Right hindlimb (tissue), 1 donor: ENCODE measurements at regions not wholly inside any gene's neighbourhood (a gene's known extent, or its start where the extent isn't known, plus 50 kb on each side); places are given as distances from the start of the nearest gene placed in this dataset.

Source experiments
- DNase-seq: peaks from one replicate; pipeline ENCODE4 v3.0.0-alpha.2; 2018

DNA sequence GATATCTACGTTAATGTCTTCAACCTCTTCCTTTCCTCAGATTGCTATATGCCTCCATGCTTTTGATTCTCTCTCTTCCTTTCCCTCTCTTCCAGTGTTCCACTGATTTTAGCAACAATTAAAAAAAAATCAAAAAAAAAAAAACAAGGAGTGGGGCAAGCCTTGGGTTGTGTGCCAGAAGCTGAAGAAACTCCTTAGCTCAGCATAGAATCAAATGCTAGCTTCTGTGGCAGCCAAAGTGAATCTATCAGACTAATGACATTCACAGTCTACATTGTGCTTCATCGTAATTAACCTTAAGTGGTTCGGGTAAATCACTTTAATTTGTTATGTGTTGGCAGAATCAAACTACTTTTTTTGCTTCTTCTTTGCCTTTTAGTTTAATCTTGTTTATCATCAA, 237.3 kb downstream of the TMEM167A start:
- no peak for DNase-seq

DNA sequence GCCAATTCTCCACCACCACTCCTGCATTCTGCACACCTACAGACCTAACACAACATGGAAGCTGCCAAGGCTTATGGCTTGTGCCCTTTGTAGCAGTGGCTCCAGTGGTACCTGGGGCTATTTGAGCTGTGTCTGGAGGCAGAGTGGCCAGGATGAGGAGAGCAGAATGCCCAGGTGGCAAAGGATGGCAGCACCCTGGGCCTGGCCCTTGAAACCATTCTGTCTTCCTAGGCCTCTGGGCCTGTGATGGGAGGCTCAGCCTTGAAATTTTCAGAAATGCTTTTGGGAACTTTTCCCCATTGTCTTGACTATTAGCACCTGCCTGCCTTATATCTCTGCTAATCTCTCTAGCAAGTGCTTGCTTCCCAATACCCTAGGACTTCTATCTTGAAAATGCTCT, 241.7 kb downstream of the TMEM167A start:
- DNase-seq: no peak

DNA sequence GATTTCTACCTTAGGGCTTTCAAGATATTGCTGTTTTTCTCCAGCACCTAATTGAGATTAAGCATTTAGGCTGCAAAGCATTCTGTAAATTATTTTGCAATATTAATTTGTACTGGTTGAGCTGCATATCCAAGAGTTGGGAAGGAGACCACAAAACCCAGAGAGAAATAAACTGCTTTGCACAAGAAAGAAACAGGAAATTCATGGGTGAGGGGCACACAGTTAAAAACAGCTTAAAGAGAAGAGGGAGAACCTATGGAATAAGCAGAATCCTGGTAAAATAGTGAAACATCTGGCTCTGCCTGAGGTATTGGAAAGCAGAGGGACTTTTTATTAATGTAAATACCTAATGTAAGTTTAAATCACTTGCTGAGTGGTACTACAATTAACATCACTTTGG, 243.0 kb downstream of the TMEM167A start:
- no peak for DNase-seq

DNA sequence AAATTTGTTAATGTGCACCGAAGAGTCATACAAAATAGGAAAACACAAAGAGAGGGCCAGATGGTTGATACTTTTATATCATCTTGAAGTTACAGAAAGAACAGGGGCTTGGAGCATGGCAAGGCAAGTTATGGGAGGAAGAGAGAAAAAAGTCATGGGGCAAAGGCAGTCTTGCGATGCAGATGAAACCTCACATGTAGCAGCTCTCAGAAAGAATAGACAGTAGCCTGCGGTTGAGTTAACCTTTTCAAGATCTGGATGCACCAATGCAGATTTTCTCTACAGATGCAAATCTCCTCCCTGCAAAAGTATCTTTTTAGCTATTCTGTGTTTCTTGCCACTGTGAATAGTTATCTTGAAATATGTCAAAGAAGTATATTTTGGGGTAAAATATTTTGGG, 243.9 kb downstream of the TMEM167A start:
- DNase-seq: no peak

DNA sequence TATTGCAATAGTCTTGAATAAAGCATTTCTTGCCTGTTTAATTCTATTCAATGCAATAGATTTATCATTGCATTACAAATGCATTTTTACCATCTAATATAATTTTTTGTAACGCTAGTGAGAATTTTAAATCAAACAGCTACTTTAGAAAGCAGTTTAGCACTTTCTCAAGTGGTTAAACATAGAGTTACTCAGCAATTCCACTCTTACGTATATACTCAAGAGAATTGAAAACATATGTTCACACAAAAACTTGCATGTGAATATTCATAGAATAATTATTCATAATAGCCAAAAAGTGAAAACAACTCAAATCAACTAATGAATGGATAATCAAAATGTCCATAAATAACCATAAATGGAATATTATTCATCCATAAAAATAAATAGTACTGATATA, 244.7 kb downstream of the TMEM167A start:
- no peak for DNase-seq

DNA sequence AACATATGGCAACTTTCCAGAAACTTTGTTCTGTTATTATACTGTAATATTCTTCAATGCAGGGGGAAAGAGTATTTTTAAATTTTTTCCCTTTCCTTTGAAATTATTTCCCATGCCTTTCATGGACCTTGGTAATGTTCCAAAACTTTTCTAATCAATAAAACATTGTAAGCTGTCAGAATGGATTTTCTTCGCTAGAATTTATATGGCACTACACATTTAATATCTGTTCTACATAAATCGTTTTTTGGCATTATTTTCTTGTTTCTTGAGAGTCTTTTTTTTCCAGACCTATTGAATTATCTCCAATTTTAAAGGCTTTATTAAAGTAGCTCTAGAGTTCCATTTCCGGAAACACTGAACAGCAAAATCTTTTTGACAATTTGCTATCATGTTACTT, 249.0 kb downstream of the TMEM167A start:
- no peak for DNase-seq

DNA sequence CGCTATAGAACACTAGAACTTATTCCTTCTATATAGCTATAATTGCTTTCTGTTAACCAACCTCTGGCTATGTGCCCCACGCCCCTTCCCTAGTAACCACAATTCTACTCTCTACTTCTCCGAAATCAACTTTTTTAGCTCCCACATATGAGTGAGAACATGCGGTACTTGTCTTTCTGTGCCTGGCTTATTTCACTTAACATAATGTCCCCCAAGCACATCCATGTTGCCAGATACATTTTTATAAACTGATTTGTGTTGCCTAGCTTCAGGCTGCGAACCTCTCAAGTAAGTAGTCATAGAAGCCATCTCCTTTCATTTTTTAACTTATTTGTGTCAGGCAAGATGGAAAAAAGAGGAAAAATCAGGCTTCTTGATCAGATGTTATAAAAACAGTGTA, 249.5 kb downstream of the TMEM167A start:
- no peak for DNase-seq

DNA sequence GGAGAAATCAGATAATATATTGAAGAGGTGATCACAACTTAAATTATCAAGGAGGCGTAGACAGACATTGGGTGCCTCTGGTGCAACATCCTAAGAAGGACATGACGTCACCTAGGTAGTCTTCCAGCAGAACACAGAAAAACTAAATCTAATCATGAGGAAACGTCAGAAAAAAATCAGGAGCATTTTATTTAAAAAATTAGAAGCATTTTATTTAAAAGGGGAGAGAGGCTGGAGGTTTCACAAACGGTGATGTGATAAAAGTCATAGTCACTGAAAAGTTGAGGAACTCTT, 254.6 kb downstream of the TMEM167A start:
- DNase-seq: no peak

DNA sequence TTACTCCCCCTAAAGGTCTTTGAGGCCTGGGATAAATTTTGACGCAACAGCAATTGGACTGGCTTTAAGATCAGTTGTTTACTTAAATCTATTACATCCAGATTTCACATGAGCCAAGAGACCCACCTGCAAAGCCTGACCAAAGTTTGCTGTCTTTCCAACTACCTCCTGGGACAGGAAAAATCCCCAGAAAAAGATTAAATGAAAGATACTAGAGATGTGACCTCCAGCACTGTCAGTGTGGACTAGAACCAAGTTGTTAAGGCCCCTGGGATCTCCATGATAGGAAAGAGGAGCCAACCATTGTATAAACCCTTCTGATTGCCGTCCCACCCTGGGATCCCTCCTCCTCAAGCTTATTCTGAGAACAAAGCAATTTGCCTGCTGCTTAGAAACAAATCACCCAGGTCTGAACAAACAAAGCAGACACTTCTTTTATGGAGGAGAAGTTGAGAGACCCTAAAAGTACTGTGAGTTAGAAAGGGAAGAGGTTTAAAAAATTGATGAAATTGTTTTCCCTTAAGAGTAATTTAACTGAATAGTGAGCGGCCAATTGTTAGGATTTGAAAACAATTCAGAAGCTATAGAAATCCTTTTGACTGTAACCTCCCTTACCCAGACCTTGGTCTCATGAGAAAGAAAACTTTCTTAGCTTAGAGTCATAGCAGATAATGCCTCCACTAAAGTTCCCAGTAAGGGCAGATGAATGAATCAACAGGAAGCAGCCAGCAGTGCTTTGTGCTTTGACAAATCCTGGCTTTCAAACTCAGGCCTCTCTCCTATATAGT, 255.2 kb downstream of the TMEM167A start:
- peak; percentile 72 for DNase-seq

DNA sequence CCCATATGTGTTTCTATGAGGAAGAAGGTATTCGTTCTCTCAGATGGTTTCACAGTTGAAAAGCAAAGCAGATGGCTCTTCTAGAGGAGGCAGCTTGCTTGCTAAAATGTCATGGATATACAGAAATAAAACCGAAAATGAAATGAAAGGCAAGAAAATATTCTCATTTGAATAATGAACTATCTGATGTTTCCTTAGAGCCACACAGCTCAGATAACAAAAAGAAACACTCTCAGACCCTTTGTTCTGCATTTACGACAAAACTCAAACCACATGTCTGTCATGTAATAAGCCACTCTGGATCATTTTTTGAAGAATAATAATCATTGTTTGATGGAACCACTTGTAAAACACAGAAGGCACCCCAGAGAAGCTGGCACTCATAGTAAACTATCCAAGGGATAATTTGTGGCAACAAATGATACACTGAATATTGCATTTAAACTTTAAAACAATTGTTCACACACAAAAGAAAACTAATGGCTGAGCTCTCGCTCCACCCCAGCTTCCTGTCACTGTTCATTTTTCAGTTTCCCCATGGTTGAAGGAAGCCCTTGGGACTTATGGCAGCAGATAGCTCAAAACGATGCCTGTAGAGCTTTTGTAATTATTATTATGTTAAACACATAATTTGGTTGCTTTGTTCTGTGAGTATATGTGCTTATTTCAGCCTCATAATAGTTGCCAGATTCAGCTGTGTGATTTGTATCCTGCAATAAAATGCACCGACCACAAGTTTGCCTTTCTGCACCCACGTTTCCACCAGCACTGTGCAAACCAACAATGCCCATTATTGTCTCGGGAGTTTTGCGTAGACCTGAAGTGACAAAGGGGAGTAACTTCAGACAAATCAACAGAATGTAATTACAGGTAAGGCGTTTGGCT, 256.0 kb downstream of the TMEM167A start:
- DNase-seq: no peak

DNA sequence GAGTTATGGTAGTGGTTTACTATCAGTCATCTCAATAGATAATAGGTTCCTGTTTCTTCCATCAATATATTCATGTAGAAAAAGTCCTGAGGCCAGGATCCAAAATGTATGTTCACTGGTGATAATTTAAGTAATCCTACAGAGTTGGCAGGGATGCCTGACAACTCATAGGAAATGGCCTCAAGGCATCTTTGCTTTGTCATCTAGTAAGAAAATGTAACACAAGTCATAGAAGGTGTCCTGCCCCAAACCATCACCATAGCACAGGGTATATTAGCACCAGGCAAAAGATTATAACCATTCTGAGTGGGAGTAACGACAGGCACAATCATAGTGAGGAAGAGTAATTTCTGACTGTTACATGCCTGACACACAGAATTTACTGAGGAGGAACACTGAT, 257.0 kb downstream of the TMEM167A start:
- no peak for DNase-seq

DNA sequence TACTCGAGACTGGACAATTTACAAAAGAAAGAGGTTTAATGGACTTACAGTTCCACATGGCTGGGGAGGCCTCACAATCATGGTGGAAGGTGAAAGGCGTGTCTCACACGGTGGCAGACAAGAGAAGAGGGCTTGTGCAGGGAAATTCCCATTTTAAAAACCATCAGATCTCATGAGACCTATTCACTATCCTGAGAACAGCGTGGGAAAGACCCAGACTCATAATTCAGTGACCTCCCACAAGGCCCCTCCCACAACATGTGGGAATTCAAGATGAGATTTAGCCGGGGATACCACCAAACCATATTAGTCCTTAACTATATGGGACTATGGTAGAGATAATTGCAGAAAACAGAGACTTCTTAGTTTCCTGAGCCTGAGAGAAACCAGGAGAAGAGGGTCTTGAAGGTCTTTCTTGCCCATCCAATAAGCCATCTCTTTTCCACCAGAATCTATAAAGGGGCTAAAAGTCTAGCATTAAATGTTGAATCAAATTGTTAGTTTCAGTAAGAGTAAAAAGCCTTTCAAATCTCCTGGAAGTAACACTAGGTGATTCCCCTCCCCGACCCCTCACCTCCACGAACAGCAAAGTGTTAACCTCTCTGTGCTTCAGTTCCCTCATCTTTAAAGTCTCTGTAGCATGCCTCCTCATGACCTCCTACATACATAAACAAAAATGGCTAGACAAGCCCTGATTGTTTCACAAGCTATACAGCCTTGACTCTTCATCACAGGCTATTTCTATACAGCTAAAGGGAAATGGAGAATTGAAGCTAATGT, 259.1 kb downstream of the TMEM167A start:
- no peak for DNase-seq

DNA sequence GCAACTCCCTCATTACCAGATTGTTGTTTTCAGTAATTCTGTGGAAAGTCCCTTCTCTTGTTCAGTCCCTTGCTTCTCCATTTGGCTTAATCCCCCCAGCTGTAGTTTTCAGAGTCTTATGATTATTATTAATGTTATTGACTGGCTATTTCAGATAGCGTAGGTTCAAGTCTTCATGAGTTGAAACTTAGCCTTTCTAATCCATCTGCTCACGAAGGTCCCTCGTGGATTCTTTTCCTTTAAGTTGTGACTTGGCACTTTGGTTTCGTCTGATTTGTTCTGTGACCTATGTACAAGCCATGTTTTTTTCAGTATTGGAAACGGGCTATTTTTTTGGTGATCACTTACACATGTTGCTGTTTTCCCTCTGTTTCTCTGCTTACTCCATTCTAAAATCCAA, 260.3 kb downstream of the TMEM167A start:
- no peak for DNase-seq

DNA sequence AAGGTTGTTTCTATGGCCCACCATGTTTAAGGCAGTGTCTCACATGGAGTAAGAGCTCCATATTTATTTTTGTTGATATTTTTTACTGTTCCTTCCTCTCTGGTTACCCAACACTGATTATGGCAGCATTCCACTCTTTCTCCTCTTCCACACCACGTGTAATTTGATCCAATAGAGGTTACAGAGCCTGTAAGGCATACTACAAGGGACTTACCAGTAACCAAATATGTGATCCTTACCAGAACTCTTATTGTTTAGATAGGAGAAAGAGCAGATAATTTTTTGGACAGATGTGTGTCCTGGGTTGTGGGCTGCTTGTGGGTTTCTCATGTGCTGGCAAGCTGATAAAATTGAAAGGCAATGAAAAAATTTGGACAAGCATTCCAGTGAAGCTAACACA, 261.3 kb downstream of the TMEM167A start:
- no peak for DNase-seq

DNA sequence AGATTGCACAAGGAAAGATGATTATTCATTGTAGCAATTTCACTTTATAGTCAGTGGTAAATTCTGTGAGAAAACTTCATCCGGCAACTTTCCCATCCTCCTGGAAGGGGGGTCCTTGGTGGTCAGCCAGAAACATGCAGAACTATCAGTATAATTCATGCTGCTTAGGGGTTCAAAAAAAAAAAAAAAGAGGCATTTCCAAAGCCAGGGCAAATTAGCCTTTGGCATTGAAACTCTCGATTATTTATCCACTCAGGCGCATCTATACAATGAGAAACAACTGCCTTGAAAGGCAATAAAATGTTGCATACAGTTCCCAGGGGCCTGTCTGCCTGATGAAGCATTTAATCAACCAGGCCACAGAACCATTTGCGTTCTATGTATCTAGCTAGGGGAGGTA, 263.3 kb downstream of the TMEM167A start:
- peak; percentile 29 for DNase-seq

DNA sequence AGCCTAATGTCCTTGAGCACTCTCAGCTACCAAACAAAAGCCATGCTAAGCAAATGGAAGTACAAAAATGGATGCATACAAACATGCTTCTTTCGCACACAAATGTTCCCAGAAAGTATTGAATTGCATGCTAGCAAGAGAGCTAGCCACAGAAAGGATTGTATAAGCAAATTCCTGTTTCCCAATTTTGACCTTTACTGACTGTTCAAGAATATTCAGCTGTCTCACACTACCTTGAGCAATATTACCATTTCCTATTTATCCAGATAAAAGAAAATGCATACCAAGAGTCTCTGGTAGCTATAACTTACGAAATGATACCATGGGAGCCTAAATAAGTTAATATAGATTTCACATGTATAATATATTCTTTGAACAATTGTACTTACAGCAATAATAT, 264.6 kb downstream of the TMEM167A start:
- DNase-seq: no peak

DNA sequence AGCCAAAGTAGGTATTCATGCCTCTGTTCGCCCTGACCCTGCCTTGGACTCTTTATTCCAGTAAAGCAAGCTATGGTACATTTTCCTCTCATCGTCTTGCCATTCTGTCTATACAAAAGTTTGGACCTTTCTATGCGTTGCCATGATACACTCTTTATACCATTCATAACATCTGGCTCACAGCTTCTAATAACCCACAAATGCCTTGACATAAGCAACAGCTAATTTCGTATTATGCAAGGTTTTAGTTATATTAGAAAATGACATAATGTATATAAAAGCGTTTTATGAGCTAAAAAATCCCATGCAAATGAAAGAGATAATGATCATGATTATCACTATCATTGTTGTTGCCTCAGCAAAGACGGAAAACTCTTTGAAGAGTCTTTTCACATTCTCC, 265.7 kb downstream of the TMEM167A start:
- DNase-seq: no peak

DNA sequence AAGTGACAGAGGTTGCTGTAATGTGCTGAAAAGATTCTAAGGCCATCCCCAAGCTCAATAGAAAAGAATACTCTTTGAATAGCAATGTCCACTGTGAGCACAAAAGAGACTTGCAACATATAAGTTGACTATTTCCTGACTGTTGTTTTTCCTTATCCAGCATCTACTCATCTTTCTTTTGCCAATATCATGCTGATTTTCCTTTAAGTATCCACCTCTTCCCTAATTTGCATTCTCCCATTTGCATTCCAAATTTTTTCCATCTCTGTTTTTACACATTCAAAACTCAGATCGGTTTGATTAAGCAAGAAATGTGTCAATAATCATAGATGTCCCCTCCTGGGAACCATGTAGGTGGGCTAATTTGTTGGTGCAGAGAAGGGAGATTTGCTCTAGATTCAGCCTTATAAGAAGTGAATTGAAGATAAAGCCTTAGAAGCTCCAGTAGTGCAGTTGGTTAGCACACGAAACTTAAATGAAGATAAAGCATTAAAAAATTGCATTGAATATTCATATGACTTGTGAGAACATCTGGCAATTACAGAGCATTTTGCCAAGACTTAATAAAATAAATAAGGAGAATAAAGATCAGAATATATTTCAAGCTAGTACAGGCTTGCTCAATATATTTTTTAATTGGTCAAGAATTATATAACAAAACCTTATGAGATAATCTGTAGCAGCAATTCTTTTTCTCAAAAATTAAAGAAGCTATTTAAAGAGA, 267.6 kb downstream of the TMEM167A start:
- no peak for DNase-seq

DNA sequence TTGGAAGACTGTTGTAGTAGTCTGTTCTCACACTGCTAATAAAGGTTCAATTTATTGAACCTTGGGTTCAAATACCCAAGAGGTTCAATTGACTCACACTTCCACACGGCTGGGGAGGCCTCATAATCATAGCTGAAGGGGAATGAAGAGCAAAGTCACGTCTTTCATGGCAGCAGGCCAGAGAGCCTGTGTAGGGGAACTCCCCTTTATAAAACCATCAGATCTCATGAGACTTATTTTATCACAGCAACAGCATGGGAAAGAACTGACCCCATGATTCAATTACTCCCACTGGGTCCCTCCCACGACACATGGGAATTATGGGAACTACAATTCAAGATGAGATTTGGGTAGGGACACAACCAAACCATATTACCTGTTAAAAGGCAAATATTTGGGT, 268.2 kb downstream of the TMEM167A start:
- no peak for DNase-seq

DNA sequence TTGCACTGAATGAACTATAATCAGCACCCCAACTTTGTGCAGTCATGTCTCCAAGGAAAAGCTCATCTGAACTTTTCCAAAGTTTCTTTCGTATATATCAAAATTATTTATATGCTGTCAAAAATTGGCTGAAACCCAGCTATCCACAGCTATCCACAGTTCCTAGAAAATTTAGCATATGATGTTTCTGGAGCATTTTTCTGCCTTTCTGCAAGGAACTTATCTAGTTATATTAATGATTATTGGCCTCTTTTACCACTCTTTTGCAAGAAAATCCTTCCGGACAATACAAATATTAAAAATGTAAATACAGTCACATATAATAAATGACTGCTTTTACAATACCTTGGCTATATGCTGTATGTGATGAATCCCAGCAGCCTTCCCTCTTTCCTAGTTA, 270.2 kb downstream of the TMEM167A start:
- DNase-seq: no peak

DNA sequence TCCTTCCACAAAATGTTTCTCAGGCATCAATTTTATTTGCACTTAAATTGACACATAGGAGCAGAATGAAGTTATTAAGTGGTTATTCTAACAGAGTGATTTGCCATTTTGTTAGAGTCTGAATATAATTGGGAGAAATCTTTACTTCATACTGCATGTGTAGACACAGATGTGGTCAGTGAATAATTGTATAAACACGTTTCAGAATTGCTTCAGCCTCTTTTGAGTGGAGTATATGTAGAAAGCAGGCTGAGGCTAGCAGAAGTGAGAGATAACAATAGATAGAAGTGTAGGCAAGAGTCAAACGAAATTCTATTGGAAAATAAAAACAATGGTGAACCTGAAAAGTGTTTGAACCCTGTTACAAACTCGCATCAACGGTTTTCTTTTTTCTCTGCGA, 270.7 kb downstream of the TMEM167A start:
- no peak for DNase-seq

DNA sequence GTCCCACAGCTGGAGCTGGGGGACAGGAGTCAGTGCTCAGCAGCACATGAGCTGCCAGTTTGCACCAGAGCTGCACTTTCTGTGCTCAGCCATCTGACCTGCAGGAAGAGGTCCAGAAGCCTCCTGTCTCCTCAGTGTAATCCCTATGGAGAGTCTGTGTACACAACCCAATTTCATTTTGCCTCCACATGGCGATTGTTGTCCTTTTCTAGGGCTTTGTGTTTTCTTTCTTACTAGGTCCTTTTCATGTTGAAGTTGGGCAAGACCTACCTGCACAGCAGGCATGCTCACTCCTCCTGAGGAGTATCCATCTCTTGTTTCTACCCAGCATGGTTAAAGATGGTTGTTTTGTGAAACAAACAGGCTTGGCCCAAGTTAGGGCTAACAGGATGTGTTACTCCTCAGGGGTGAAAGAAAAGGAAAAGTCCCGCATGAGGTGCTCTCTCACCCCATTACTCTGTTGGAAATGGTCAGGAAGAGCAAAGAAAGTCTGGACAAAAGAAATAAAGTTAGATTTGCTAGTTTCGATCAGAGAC, 273.0 kb downstream of the TMEM167A start:
- no peak for DNase-seq

DNA sequence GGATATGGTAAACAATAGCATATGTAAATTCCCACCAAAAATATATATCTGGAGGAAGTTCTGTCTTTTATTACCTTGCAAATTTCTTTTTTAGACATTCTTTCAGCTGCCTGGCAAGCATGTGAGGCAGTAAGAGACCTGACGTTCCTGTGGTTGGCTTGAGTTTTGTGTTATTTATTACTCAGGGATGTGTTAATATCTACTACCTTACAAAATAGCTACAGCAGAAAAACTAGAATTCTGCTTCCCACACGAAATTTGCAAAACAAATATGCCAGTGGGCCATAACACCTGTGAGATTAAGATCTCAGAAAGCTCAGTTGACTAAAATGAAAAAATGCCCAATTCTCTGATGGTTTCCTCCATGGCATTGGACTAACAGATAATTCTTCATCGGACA, 274.2 kb downstream of the TMEM167A start:
- no peak for DNase-seq
